A673 (cell line): ENCODE measurements at regions not wholly inside any gene's neighbourhood (a gene's known extent, or its start where the extent isn't known, plus 50 kb on each side); places are given as distances from the start of the nearest gene placed in this dataset.

Source experiments
- EZH2 ChIP-seq: fragments of 200-600 bp; sonication (generic); IDR thresholded peaks from 2 replicates; pipeline ENCODE4 v1.6.1; 2017; ENCODE audit warnings: borderline replicate concordance, low read depth, mild to moderate bottlenecking, mixed read lengths, antibody characterized with exemption, low read length; ENCODE audit not compliant: poor library complexity, severe bottlenecking
- TF ChIP-seq, protein P1 (sequence below): fragments of 300-800, 200-600 bp; sonication (generic); conservative IDR thresholded peaks from 2 replicates; pipeline ENCODE4 v1.5.1; 2017; ENCODE audit warnings: low read depth, mild to moderate bottlenecking, antibody characterized with exemption, low read length, moderate library complexity, mixed read lengths

DNA sequence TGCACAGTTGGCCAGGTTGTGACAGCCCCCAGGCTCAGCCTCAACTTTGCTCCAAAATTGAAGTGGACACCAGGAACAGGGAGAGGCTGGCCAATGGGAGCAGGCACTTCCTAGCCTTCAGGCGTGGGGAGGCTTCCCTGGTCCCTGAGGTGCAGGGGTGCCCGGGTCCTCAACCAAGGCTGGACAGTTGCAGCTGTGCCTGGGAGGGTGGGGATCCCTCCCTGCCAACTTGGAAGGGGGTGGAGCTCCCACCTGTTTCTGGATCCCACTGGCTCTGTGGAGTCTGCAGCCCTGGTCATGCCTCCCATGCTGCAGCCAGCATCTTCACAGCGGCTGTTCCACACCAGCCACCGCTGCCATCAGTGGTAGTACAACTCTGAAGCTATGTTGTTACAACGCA, 502.8 kb upstream of the SLITRK5 start:
- TF ChIP-seq, protein P1, sequence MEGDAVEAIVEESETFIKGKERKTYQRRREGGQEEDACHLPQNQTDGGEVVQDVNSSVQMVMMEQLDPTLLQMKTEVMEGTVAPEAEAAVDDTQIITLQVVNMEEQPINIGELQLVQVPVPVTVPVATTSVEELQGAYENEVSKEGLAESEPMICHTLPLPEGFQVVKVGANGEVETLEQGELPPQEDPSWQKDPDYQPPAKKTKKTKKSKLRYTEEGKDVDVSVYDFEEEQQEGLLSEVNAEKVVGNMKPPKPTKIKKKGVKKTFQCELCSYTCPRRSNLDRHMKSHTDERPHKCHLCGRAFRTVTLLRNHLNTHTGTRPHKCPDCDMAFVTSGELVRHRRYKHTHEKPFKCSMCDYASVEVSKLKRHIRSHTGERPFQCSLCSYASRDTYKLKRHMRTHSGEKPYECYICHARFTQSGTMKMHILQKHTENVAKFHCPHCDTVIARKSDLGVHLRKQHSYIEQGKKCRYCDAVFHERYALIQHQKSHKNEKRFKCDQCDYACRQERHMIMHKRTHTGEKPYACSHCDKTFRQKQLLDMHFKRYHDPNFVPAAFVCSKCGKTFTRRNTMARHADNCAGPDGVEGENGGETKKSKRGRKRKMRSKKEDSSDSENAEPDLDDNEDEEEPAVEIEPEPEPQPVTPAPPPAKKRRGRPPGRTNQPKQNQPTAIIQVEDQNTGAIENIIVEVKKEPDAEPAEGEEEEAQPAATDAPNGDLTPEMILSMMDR = no peak
- no peak for TF ChIP-seq EZH2
